NCI-H1694 (cell line): ENCODE measurements at regions not wholly inside any gene's neighbourhood (a gene's known extent, or its start where the extent isn't known, plus 50 kb on each side); places are given as distances from the start of the nearest gene placed in this dataset.

Experiments
- DNase-seq: peaks from one replicate; lab custom pipeline; 2025; lab: John Stamatoyannopoulos, UW

DNA sequence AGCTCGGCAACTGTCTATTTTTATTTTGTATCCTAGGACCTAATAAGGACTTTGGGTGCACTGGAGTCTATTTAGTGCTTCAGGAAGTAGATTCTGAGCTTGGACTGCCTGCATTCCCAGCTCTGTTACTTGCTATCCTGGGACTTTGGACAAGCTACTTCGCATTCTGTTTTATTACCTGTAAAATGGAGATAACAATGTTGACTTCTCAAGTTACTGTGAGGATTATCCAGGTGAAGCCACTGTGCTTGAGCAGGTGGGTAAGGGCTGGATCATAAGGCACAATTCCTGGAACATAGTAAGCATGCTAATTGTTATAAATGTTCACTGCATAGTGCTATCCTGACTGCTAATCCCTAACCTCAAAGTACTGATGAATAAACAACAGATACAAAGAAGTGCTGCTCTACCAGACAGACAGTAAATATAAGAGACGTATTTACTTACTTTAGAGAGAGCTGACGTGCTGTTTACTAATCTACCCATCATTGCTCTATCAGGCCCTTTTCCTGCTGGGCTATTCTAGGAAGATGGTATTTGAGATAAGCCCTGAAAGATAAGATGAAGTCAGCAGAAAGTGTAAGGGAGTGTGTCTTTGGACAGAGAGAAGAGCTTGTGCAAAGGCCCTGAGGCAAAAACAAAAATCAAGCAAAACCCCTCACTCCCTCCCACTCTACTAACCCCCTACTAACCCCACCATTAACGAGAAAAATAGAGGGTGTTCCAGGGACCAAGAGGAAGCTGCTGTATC, 50.8 kb upstream of the FLT1 start:
- DNase-seq: no peak
